CD4-positive, CD25-positive, alpha-beta regulatory T cell (primary cell): ENCODE measurements at regions not wholly inside any gene's neighbourhood (a gene's known extent, or its start where the extent isn't known, plus 50 kb on each side); places are given as distances from the start of the nearest gene placed in this dataset.

ENCODE experiments used
- ATAC-seq, 2 donors: fragments of 150-1000 bp; cut with Tn5 transposase; one replicate each; pipeline ENCODE4 v1.10.0; 2021; ENCODE audit warnings: low read depth in 2 of 2, moderate number of reproducible peaks in 2 of 2, moderate library complexity in 1 of 2
- DNase-seq, 3 donors: peaks; one replicate each; pipeline versions ENCODE4 v3.0.0 to v3.0.0-alpha.2; 2012 to 2022; ENCODE audit warnings: mixed read lengths in 1 of 3
- H3K27ac ChIP-seq: one replicate; pipeline ENCODE4 v1.7.0; 2013; ENCODE audit warnings: mild to moderate bottlenecking, low read length; ENCODE audit not compliant: insufficient read depth, poor library complexity, severe bottlenecking
- H3K27me3 ChIP-seq: one replicate; pipeline ENCODE4 v1.7.0; 2013; ENCODE audit warnings: low read length; ENCODE audit not compliant: control insufficient read depth, insufficient read depth
- H3K36me3 ChIP-seq: one replicate; pipeline ENCODE4 v1.7.0; 2013; ENCODE audit warnings: mild to moderate bottlenecking, low read length, moderate library complexity; ENCODE audit not compliant: control insufficient read depth, insufficient read depth
- H3K4me1 ChIP-seq: 2 replicates; pipeline ENCODE4 v1.7.0; 2013; ENCODE audit warnings: mild to moderate bottlenecking, low read length; ENCODE audit not compliant: insufficient read depth, control insufficient read depth, poor library complexity, severe bottlenecking
- H3K4me3 ChIP-seq: one replicate; pipeline ENCODE4 v1.7.0; 2013; ENCODE audit warnings: low read depth, mild to moderate bottlenecking, low read length, moderate library complexity
- H3K9me3 ChIP-seq, 2 experiments: 1 replicate in 1 of 2; 2 replicates in 1 of 2; pipeline ENCODE4 v1.7.0; 2013; ENCODE audit warnings: low read length in 2 of 2, mild to moderate bottlenecking in 1 of 2, moderate library complexity in 1 of 2; ENCODE audit not compliant: control insufficient read depth in 2 of 2
- H3K27ac Mint-ChIP-seq, 3 donors: one replicate each; pipeline ENCODE4 v1.8.0; 2020 to 2022; ENCODE audit warnings: mild to moderate bottlenecking in 3 of 3, mixed read lengths in 3 of 3, moderate library complexity in 2 of 3
- H3K27me3 Mint-ChIP-seq: one replicate; pipeline ENCODE4 v1.8.0; 2022; ENCODE audit warnings: mild to moderate bottlenecking, mixed read lengths
- H3K36me3 Mint-ChIP-seq: one replicate; pipeline ENCODE4 v1.8.0; 2020; ENCODE audit warnings: mixed read lengths
- H3K4me1 Mint-ChIP-seq, 4 donors: one replicate each; pipeline ENCODE4 v1.8.0; 2020 to 2022; ENCODE audit warnings: mixed read lengths in 4 of 4, mild to moderate bottlenecking in 1 of 4
- H3K4me3 Mint-ChIP-seq, 4 donors: one replicate each; pipeline ENCODE4 v1.8.0; 2020 to 2022; ENCODE audit warnings: mild to moderate bottlenecking in 4 of 4, mixed read lengths in 4 of 4, moderate library complexity in 3 of 4
- H3K9me3 Mint-ChIP-seq, 7 donors: one replicate each; pipeline ENCODE4 v1.8.0; 2020 to 2022; ENCODE audit warnings: mixed read lengths in 7 of 7, mild to moderate bottlenecking in 3 of 7, moderate library complexity in 2 of 7

GRCh38 chr12:83470749-83471148 is 784.0 kb downstream of the TMTC2 start:
- no peak for DNase-seq
- no peaks in the 10 kb centered on the region for H3K4me1 ChIP-seq
- Mint-ChIP-seq H3K27me3 (no peaks in the 10 kb centered on the region), H3K4me3 (no peak overlapping the region), H3K4me1 (peaks cover 0 to 6% (median 0%) of the 10 kb centered on the region in 4 donors), H3K9me3 (peaks cover 0 to 7% (median 4%) of the 10 kb centered on the region in 7 donors), H3K27ac (no peak overlapping the region), H3K36me3 (no peaks in the 10 kb centered on the region)
- H3K4me3 ChIP-seq: no peak overlapping the region
- H3K27ac ChIP-seq: no peak overlapping the region
- no peaks in the 10 kb centered on the region for H3K27me3 ChIP-seq
- H3K36me3 ChIP-seq: no peaks in the 10 kb centered on the region
- ATAC-seq: no peak
- no peaks in the 10 kb centered on the region for H3K9me3 ChIP-seq

GRCh38 chr12:83468988-83469908 is 782.5 kb downstream of the TMTC2 start:
- no peaks in the 10 kb centered on the region for H3K36me3 ChIP-seq
- H3K27ac Mint-ChIP-seq: no peak overlapping the region
- DNase-seq (no peak), ATAC-seq (no peak)
- H3K4me3 Mint-ChIP-seq: no peak overlapping the region
- no peaks in the 10 kb centered on the region for H3K36me3 Mint-ChIP-seq
- peaks cover 0 to 6% (median 0%) of the 10 kb centered on the region in 4 donors for H3K4me1 Mint-ChIP-seq
- no peaks in the 10 kb centered on the region for H3K9me3 ChIP-seq
- no peaks in the 10 kb centered on the region for H3K4me1 ChIP-seq
- no peaks in the 10 kb centered on the region for H3K27me3 ChIP-seq
- no peaks in the 10 kb centered on the region for H3K27me3 Mint-ChIP-seq
- H3K27ac ChIP-seq: no peak overlapping the region
- peaks cover 0 to 7% (median 4%) of the 10 kb centered on the region in 7 donors for H3K9me3 Mint-ChIP-seq
- no peak overlapping the region for H3K4me3 ChIP-seq

- Mint-ChIP-seq H3K36me3 (no peaks in the 10 kb centered on the region), H3K27ac (no peak overlapping the region), H3K27me3 (no peaks in the 10 kb centered on the region), H3K9me3 (peaks cover 0 to 7% (median 4%) of the 10 kb centered on the region in 7 donors), H3K4me3 (no peak overlapping the region), H3K4me1 (peaks cover 0 to 6% (median 0%) of the 10 kb centered on the region in 4 donors)
- Histone ChIP-seq H3K27me3 (no peaks in the 10 kb centered on the region), H3K36me3 (no peaks in the 10 kb centered on the region), H3K9me3 (no peaks in the 10 kb centered on the region), H3K27ac (no peak overlapping the region), H3K4me1 (no peaks in the 10 kb centered on the region), H3K4me3 (no peak overlapping the region)
- no peak for DNase-seq
- ATAC-seq: no peak
Measured at GRCh38 chr12:83465632-83466031, 778.9 kb downstream of the TMTC2 start.

GRCh38 chr12:83462419-83462818 is 775.7 kb downstream of the TMTC2 start:
- ATAC-seq (no peak), DNase-seq (no peak)
- no peak overlapping the region for H3K27ac ChIP-seq
- no peak overlapping the region for H3K27ac Mint-ChIP-seq
- peaks cover 0 to 6% (median 0%) of the 10 kb centered on the region in 4 donors for H3K4me1 Mint-ChIP-seq
- H3K27me3 ChIP-seq: no peaks in the 10 kb centered on the region
- no peaks in the 10 kb centered on the region for H3K36me3 ChIP-seq
- no peaks in the 10 kb centered on the region for H3K36me3 Mint-ChIP-seq
- peaks cover 0 to 5% (median 4%) of the 10 kb centered on the region in 7 donors for H3K9me3 Mint-ChIP-seq
- H3K4me3 ChIP-seq: no peak overlapping the region
- no peaks in the 10 kb centered on the region for H3K9me3 ChIP-seq
- no peaks in the 10 kb centered on the region for H3K27me3 Mint-ChIP-seq
- H3K4me3 Mint-ChIP-seq: no peak overlapping the region
- no peaks in the 10 kb centered on the region for H3K4me1 ChIP-seq

GRCh38 chr12:83461336-83461935 is 774.7 kb downstream of the TMTC2 start:
- no peaks in the 10 kb centered on the region for H3K4me1 Mint-ChIP-seq
- peaks cover 0 to 5% (median 0%) of the 10 kb centered on the region in 7 donors for H3K9me3 Mint-ChIP-seq
- H3K36me3 Mint-ChIP-seq: no peaks in the 10 kb centered on the region
- no peak overlapping the region for H3K4me3 Mint-ChIP-seq
- Histone ChIP-seq H3K4me1 (no peaks in the 10 kb centered on the region), H3K36me3 (no peaks in the 10 kb centered on the region), H3K4me3 (no peak overlapping the region), H3K27me3 (no peaks in the 10 kb centered on the region), H3K27ac (no peak overlapping the region), H3K9me3 (no peaks in the 10 kb centered on the region)
- ATAC-seq (no peak), DNase-seq (no peak)
- H3K27ac Mint-ChIP-seq: no peak overlapping the region
- H3K27me3 Mint-ChIP-seq: no peaks in the 10 kb centered on the region

GRCh38 chr12:83451189-83451588 is 764.5 kb downstream of the TMTC2 start:
- Mint-ChIP-seq H3K4me3 (no peak overlapping the region), H3K27me3 (no peaks in the 10 kb centered on the region), H3K4me1 (no peaks in the 10 kb centered on the region), H3K27ac (no peak overlapping the region), H3K36me3 (no peaks in the 10 kb centered on the region), H3K9me3 (peaks cover 0 to 7% (median 0%) of the 10 kb centered on the region in 7 donors)
- ATAC-seq (no peak), DNase-seq (no peak)
- Histone ChIP-seq H3K27ac (no peak overlapping the region), H3K4me3 (no peak overlapping the region), H3K9me3 (no peaks in the 10 kb centered on the region), H3K36me3 (no peaks in the 10 kb centered on the region), H3K27me3 (no peaks in the 10 kb centered on the region), H3K4me1 (no peaks in the 10 kb centered on the region)

GRCh38 chr12:83434600-83434999 is 747.9 kb downstream of the TMTC2 start:
- no peaks in the 10 kb centered on the region for H3K27me3 Mint-ChIP-seq

More at GRCh38 chr12:83434600-83434999, 747.9 kb downstream of the TMTC2 start:
- Histone ChIP-seq H3K27me3 (no peaks in the 10 kb centered on the region), H3K9me3 (no peaks in the 10 kb centered on the region), H3K36me3 (no peaks in the 10 kb centered on the region), H3K4me1 (no peaks in the 10 kb centered on the region), H3K27ac (no peak overlapping the region), H3K4me3 (no peak overlapping the region)
- Mint-ChIP-seq H3K36me3 (no peaks in the 10 kb centered on the region), H3K4me1 (no peaks in the 10 kb centered on the region), H3K9me3 (peaks cover 0 to 23% (median 13%) of the 10 kb centered on the region in 7 donors), H3K27ac (no peak overlapping the region), H3K4me3 (no peak overlapping the region)
- no peak for DNase-seq
- ATAC-seq: no peak
